ENCODE measurements at regions not wholly inside any gene's neighbourhood (a gene's known extent, or its start where the extent isn't known, plus 50 kb on each side); places are given as distances from the start of the nearest gene placed in this dataset.
"Not testable (repeated sequence)": the region's sequence is repeated elsewhere in the genome, so short reads cannot be mapped to it uniquely, and the experiment has no call there.

GRCh38 chr22:48299801-48300200 is 1527.9 kb downstream of the BRD1 start:
- no peaks in the 10 kb centered on the region for H3K4me1 ChIP-seq (ENCODE audit: insufficient read depth, low read length)
- no peak overlapping the region for H2AFZ ChIP-seq (ENCODE audit: low read depth, low read length)
- H3K27me3 ChIP-seq (ENCODE audit: insufficient read depth, low read length): no peaks in the 10 kb centered on the region
- H3K9me3 ChIP-seq (ENCODE audit: low read length): no peaks in the 10 kb centered on the region
- no peaks in the 10 kb centered on the region for H3K36me3 ChIP-seq (ENCODE audit: insufficient read depth, low read length)
- H3K4me3 ChIP-seq (ENCODE audit: low read length): no peak overlapping the region

GRCh38 chr22:48299124-48299523 is 1528.5 kb downstream of the BRD1 start:
- H3K36me3 ChIP-seq (ENCODE audit: insufficient read depth, low read length): no peaks in the 10 kb centered on the region
- H3K27me3 ChIP-seq (ENCODE audit: insufficient read depth, low read length): no peaks in the 10 kb centered on the region
- no peak overlapping the region for H3K4me3 ChIP-seq (ENCODE audit: low read length)
- H3K9me3 ChIP-seq (ENCODE audit: low read length): no peaks in the 10 kb centered on the region
- H3K4me1 ChIP-seq (ENCODE audit: insufficient read depth, low read length): no peaks in the 10 kb centered on the region
- H2AFZ ChIP-seq (ENCODE audit: low read depth, low read length): no peak overlapping the region

GRCh38 chr22:48297296-48297695 is 1530.4 kb downstream of the BRD1 start:
- no peaks in the 10 kb centered on the region for H3K36me3 ChIP-seq (ENCODE audit: insufficient read depth, low read length)
- no peak overlapping the region for H3K4me3 ChIP-seq (ENCODE audit: low read length)
- H2AFZ ChIP-seq (ENCODE audit: low read depth, low read length): no peak overlapping the region
- H3K9me3 ChIP-seq (ENCODE audit: low read length): no peaks in the 10 kb centered on the region
- H3K27me3 ChIP-seq (ENCODE audit: insufficient read depth, low read length): no peaks in the 10 kb centered on the region
- no peaks in the 10 kb centered on the region for H3K4me1 ChIP-seq (ENCODE audit: insufficient read depth, low read length)

GRCh38 chr22:48289954-48290353 is 1527.5 kb downstream of the TBC1D22A start:
- H3K4me1 ChIP-seq (ENCODE audit: insufficient read depth, low read length); H2AFZ ChIP-seq (ENCODE audit: low read depth, low read length); H3K9me3 ChIP-seq (ENCODE audit: low read length); H3K36me3 ChIP-seq (ENCODE audit: insufficient read depth, low read length); H3K4me3 ChIP-seq (ENCODE audit: low read length); H3K27me3 ChIP-seq (ENCODE audit: insufficient read depth, low read length): not testable (repeated sequence)

GRCh38 chr22:48288376-48288940 is 1526.0 kb downstream of the TBC1D22A start:
- Histone ChIP-seq H2AFZ (ENCODE audit: low read depth, low read length) (no peak overlapping the region), H3K4me1 (ENCODE audit: insufficient read depth, low read length) (no peaks in the 10 kb centered on the region), H3K4me3 (ENCODE audit: low read length) (no peak overlapping the region)

GRCh38 chr22:48287031-48287430 is 1524.6 kb downstream of the TBC1D22A start:
- H3K4me1 ChIP-seq (ENCODE audit: insufficient read depth, low read length): no peaks in the 10 kb centered on the region
- no peaks in the 10 kb centered on the region for H3K36me3 ChIP-seq (ENCODE audit: insufficient read depth, low read length)

More at GRCh38 chr22:48288376-48288940, 1526.0 kb downstream of the TBC1D22A start:
- H3K9me3 ChIP-seq (ENCODE audit: low read length): no peaks in the 10 kb centered on the region
- H3K27me3 ChIP-seq (ENCODE audit: insufficient read depth, low read length): no peaks in the 10 kb centered on the region
- H3K36me3 ChIP-seq (ENCODE audit: insufficient read depth, low read length): no peaks in the 10 kb centered on the region

GRCh38 chr22:48284671-48285070 is 1522.2 kb downstream of the TBC1D22A start:
- Histone ChIP-seq H2AFZ (ENCODE audit: low read depth, low read length) (no peak overlapping the region), H3K4me1 (ENCODE audit: insufficient read depth, low read length) (no peaks in the 10 kb centered on the region), H3K9me3 (ENCODE audit: low read length) (no peaks in the 10 kb centered on the region), H3K27me3 (ENCODE audit: insufficient read depth, low read length) (no peaks in the 10 kb centered on the region), H3K4me3 (ENCODE audit: low read length) (no peak overlapping the region), H3K36me3 (ENCODE audit: insufficient read depth, low read length) (no peaks in the 10 kb centered on the region)

More at GRCh38 chr22:48287031-48287430, 1524.6 kb downstream of the TBC1D22A start:
- Histone ChIP-seq H3K9me3 (ENCODE audit: low read length) (no peaks in the 10 kb centered on the region), H2AFZ (ENCODE audit: low read depth, low read length) (no peak overlapping the region), H3K27me3 (ENCODE audit: insufficient read depth, low read length) (no peaks in the 10 kb centered on the region), H3K4me3 (ENCODE audit: low read length) (no peak overlapping the region)

GRCh38 chr22:48282804-48283203 is 1520.4 kb downstream of the TBC1D22A start:
- H3K27me3 ChIP-seq (ENCODE audit: insufficient read depth, low read length): no peaks in the 10 kb centered on the region
- H3K4me1 ChIP-seq (ENCODE audit: insufficient read depth, low read length): no peaks in the 10 kb centered on the region
- H3K9me3 ChIP-seq (ENCODE audit: low read length): no peaks in the 10 kb centered on the region
- no peak overlapping the region for H3K4me3 ChIP-seq (ENCODE audit: low read length)
- H2AFZ ChIP-seq (ENCODE audit: low read depth, low read length): no peak overlapping the region
- H3K36me3 ChIP-seq (ENCODE audit: insufficient read depth, low read length): no peaks in the 10 kb centered on the region

- Histone ChIP-seq H3K9me3 (ENCODE audit: low read length) (no peaks in the 10 kb centered on the region), H3K36me3 (ENCODE audit: insufficient read depth, low read length) (no peaks in the 10 kb centered on the region), H2AFZ (ENCODE audit: low read depth, low read length) (no peak overlapping the region), H3K4me1 (ENCODE audit: insufficient read depth, low read length) (no peaks in the 10 kb centered on the region), H3K27me3 (ENCODE audit: insufficient read depth, low read length) (no peaks in the 10 kb centered on the region), H3K4me3 (ENCODE audit: low read length) (no peak overlapping the region)
These were observed 1517.0 kb downstream of the TBC1D22A start for GRCh38 chr22:48279461-48279756.

- no peak overlapping the region for H2AFZ ChIP-seq (ENCODE audit: low read depth, low read length)
- H3K4me1 ChIP-seq (ENCODE audit: insufficient read depth, low read length): no peaks in the 10 kb centered on the region
- no peaks in the 10 kb centered on the region for H3K27me3 ChIP-seq (ENCODE audit: insufficient read depth, low read length)
- no peaks in the 10 kb centered on the region for H3K9me3 ChIP-seq (ENCODE audit: low read length)
- no peak overlapping the region for H3K4me3 ChIP-seq (ENCODE audit: low read length)
- no peaks in the 10 kb centered on the region for H3K36me3 ChIP-seq (ENCODE audit: insufficient read depth, low read length)
These were observed 1516.4 kb downstream of the TBC1D22A start for GRCh38 chr22:48278620-48279460.

GRCh38 chr22:48277868-48278581 is 1515.6 kb downstream of the TBC1D22A start:
- Histone ChIP-seq H3K27me3 (ENCODE audit: insufficient read depth, low read length) (no peaks in the 10 kb centered on the region), H3K9me3 (ENCODE audit: low read length) (no peaks in the 10 kb centered on the region), H3K36me3 (ENCODE audit: insufficient read depth, low read length) (no peaks in the 10 kb centered on the region), H3K4me3 (ENCODE audit: low read length) (no peak overlapping the region), H3K4me1 (ENCODE audit: insufficient read depth, low read length) (no peaks in the 10 kb centered on the region), H2AFZ (ENCODE audit: low read depth, low read length) (no peak overlapping the region)

GRCh38 chr22:48276994-48277867 is 1514.8 kb downstream of the TBC1D22A start:
- Histone ChIP-seq H3K36me3 (ENCODE audit: insufficient read depth, low read length) (no peaks in the 10 kb centered on the region), H3K27me3 (ENCODE audit: insufficient read depth, low read length) (no peaks in the 10 kb centered on the region), H2AFZ (ENCODE audit: low read depth, low read length) (no peak overlapping the region), H3K4me1 (ENCODE audit: insufficient read depth, low read length) (no peaks in the 10 kb centered on the region), H3K4me3 (ENCODE audit: low read length) (no peak overlapping the region), H3K9me3 (ENCODE audit: low read length) (no peaks in the 10 kb centered on the region)

GRCh38 chr22:48275412-48275811 is 1513.0 kb downstream of the TBC1D22A start:
- Histone ChIP-seq H3K4me1 (ENCODE audit: insufficient read depth, low read length) (no peaks in the 10 kb centered on the region), H3K27me3 (ENCODE audit: insufficient read depth, low read length) (no peaks in the 10 kb centered on the region), H3K4me3 (ENCODE audit: low read length) (no peak overlapping the region), H3K9me3 (ENCODE audit: low read length) (no peaks in the 10 kb centered on the region), H3K36me3 (ENCODE audit: insufficient read depth, low read length) (no peaks in the 10 kb centered on the region), H2AFZ (ENCODE audit: low read depth, low read length) (no peak overlapping the region)

Data from neuron (in vitro differentiated cells).